ENCODE measurements at regions not wholly inside any gene's neighbourhood (a gene's known extent, or its start where the extent isn't known, plus 50 kb on each side); places are given as distances from the start of the nearest gene placed in this dataset.

DNA sequence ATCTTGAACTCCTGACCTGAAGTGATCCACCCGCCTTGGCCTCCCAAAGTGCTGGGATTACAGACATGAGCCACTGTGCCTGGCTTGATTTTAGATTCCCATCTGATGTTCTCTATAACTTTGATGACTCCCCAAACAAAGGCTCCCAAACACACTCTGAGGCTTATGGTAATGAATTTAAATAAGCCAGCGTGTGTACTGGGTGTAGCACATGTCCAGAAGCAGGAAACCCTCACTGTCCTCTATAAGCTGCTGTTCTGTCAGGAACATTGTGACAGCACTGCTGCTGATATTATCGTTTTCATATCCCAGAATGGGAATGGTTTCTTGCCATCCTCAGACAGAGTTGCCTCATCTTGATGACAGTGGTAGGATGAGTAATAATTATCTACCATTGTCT is 54.1 kb upstream of the SALL4 start:
- CTCF ChIA-PET: interaction anchor here (0.6 kb wide), 1 partner anchor 145 kb away, joined by 4 read pairs; no protein-coding TSS in a partner anchor
- BruUV-seq (replicated peaks): no TSS peak
- intact Hi-C loops (cut with micrococcal nuclease; ENCODE audit: unreplicated experiment): no loop called here

DNA sequence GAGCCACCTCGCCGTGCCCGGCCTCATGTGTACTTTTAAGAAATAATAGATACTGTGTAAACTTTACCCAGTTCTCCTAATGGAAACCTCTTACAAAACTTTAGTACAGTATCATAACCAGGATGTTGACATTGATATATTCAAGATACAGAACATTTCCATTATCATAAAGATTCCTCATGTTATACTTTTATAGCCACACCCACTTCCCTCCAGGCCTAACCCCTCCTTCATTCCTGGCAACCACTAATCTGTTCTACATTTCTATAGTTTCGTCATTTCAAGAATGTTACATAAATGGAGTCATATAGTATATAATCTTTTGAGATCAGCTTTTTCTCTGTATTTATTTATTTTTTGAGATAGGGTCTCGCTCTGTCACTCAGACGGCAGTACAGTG is 52.6 kb upstream of the SALL4 start:
- no peak overlapping the region for H3K4me3 Mint-ChIP-seq (ENCODE audit: low read depth, unreplicated experiment)
- no peaks in the 10 kb centered on the region for H3K9me3 Mint-ChIP-seq (ENCODE audit: low read depth, unreplicated experiment)
- BruUV-seq (replicated peaks): no TSS peak
- H3K4me1 Mint-ChIP-seq (ENCODE audit: low read depth, unreplicated experiment): no peaks in the 10 kb centered on the region
- CTCF ChIA-PET: interaction anchor here (0.7 kb wide), 1 partner anchor 212 kb away, joined by 4 read pairs; no protein-coding TSS in a partner anchor
- DNase-seq: no peak
- TF ChIP-seq, protein P1, sequence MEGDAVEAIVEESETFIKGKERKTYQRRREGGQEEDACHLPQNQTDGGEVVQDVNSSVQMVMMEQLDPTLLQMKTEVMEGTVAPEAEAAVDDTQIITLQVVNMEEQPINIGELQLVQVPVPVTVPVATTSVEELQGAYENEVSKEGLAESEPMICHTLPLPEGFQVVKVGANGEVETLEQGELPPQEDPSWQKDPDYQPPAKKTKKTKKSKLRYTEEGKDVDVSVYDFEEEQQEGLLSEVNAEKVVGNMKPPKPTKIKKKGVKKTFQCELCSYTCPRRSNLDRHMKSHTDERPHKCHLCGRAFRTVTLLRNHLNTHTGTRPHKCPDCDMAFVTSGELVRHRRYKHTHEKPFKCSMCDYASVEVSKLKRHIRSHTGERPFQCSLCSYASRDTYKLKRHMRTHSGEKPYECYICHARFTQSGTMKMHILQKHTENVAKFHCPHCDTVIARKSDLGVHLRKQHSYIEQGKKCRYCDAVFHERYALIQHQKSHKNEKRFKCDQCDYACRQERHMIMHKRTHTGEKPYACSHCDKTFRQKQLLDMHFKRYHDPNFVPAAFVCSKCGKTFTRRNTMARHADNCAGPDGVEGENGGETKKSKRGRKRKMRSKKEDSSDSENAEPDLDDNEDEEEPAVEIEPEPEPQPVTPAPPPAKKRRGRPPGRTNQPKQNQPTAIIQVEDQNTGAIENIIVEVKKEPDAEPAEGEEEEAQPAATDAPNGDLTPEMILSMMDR (IDR thresholded peaks at IDR 0.05; ENCODE audit: unreplicated experiment): no peak
- H3K27me3 Mint-ChIP-seq (ENCODE audit: unreplicated experiment): no peaks in the 10 kb centered on the region
- intact Hi-C loops (cut with micrococcal nuclease; ENCODE audit: unreplicated experiment): no loop called here
- H3K36me3 Mint-ChIP-seq (ENCODE audit: insufficient read depth, unreplicated experiment): no peaks in the 10 kb centered on the region
- H3K27ac Mint-ChIP-seq (ENCODE audit: unreplicated experiment): no peak overlapping the region

More for the DNA sequence above, 54.1 kb upstream of the SALL4 start:
- Mint-ChIP-seq H3K27ac (ENCODE audit: unreplicated experiment) (no peak overlapping the region), H3K4me1 (ENCODE audit: low read depth, unreplicated experiment) (no peaks in the 10 kb centered on the region), H3K4me3 (ENCODE audit: low read depth, unreplicated experiment) (no peak overlapping the region), H3K27me3 (ENCODE audit: unreplicated experiment) (peaks cover 8% of the 10 kb centered on the region), H3K36me3 (ENCODE audit: insufficient read depth, unreplicated experiment) (no peaks in the 10 kb centered on the region), H3K9me3 (ENCODE audit: low read depth, unreplicated experiment) (no peaks in the 10 kb centered on the region)
- DNase-seq: no peak
- TF ChIP-seq, protein P1 (IDR thresholded peaks at IDR 0.05; ENCODE audit: unreplicated experiment): no peak
